ENCODE measurements at regions not wholly inside any gene's neighbourhood (a gene's known extent, or its start where the extent isn't known, plus 50 kb on each side); places are given as distances from the start of the nearest gene placed in this dataset.

- no peak for ATAC-seq
- Histone ChIP-seq H3K4me1 (ENCODE audit: insufficient read depth, low read length) (no peaks in the 10 kb centered on the region), H3K27ac (ENCODE audit: extremely low read length, insufficient read depth, low read length) (no peak overlapping the region), H4K20me1 (ENCODE audit: insufficient read depth, low read length) (no peaks in the 10 kb centered on the region), H3K4me2 (ENCODE audit: low read depth, low read length) (no peak overlapping the region), H3K9me3 (ENCODE audit: low read length) (no peaks in the 10 kb centered on the region), H2AFZ (ENCODE audit: low read length) (no peak overlapping the region), H3K36me3 (replicated peaks in 1 of 2; ENCODE audit: control insufficient read depth in 1 of 2, insufficient read depth in 2 of 2, low read length in 2 of 2) (no peaks in the 10 kb centered on the region), H3K9ac (ENCODE audit: insufficient read depth, low read depth, low read length) (no peak overlapping the region), H3K27me3 (ENCODE audit: control insufficient read depth in 1 of 2, insufficient read depth in 2 of 2, low read length in 2 of 2) (no peaks in the 10 kb centered on the region), H3K4me3 (replicated peaks in 1 of 3; ENCODE audit: insufficient read depth in 1 of 3, low read depth in 2 of 3, low read length in 3 of 3) (no peak overlapping the region), H3K79me2 (ENCODE audit: insufficient read depth, low read length) (no peaks in the 10 kb centered on the region)
- CTCF ChIA-PET (ENCODE audit: low intra/inter-chr PET ratio, low total read pairs): no interaction called here
- DNase-seq (ENCODE audit: low spot score): no peak
- intact Hi-C loops (cut with micrococcal nuclease; ENCODE audit: unreplicated experiment) (no loop called here), in situ Hi-C loops (cut with HindIII; ENCODE audit: extremely low pct_ligation_motif_present, low pct_unique_long_range_greater_than_20kb) (no loop called here)
- TF ChIP-seq CREM (IDR thresholded peaks at IDR 0.05): no peak
- no peak for TF ChIP-seq CREM (CRISPR knock-in tag; IDR thresholded peaks at IDR 0.05)
- no peak for TF ChIP-seq ZNF292 (CRISPR knock-in tag; IDR thresholded peaks at IDR 0.05; ENCODE audit: borderline replicate concordance, low read depth)
- no peak for TF ChIP-seq ZNF552 (CRISPR knock-in tag; IDR thresholded peaks at IDR 0.05; ENCODE audit: borderline replicate concordance)
- no peak for TF ChIP-seq JUND (CRISPR knock-in tag; IDR thresholded peaks at IDR 0.05)
- TF ChIP-seq ZNF724P (CRISPR knock-in tag; IDR thresholded peaks at IDR 0.05; ENCODE audit: borderline replicate concordance): no peak
- TF ChIP-seq XRCC5 (optimal IDR thresholded peaks at IDR 0.05; ENCODE audit: low read length): no peak
- TF ChIP-seq RCOR2 (CRISPR knock-in tag; IDR thresholded peaks at IDR 0.05): no peak
- no peak for TF ChIP-seq KMT2A (CRISPR knock-in tag; IDR thresholded peaks at IDR 0.05)
- TF ChIP-seq ZBTB39 (CRISPR knock-in tag; IDR thresholded peaks at IDR 0.05): no peak
- TF ChIP-seq CEBPG (CRISPR knock-in tag; IDR thresholded peaks at IDR 0.05): no peak
- TF ChIP-seq ZNF691 (CRISPR knock-in tag; IDR thresholded peaks at IDR 0.05; ENCODE audit: borderline replicate concordance, low read depth): no peak
- TF ChIP-seq SRSF4 (IDR thresholded peaks at IDR 0.05; ENCODE audit: low read depth, low read length, poor library complexity, severe bottlenecking): no peak
- TF ChIP-seq HDAC2 (CRISPR knock-in tag; IDR thresholded peaks at IDR 0.05): no peak
- TF ChIP-seq ZNF180 (CRISPR knock-in tag; IDR thresholded peaks at IDR 0.05; ENCODE audit: borderline replicate concordance, low read depth): no peak
- TF ChIP-seq KDM4B (CRISPR knock-in tag; IDR thresholded peaks at IDR 0.05): no peak
- TF ChIP-seq CBX1 (IDR thresholded peaks at IDR 0.05; ENCODE audit: low read depth): no peak
- TF ChIP-seq ZNF576 (CRISPR knock-in tag; IDR thresholded peaks at IDR 0.05): no peak
- no peak for FAIRE-seq
- 100% methylated on average over 2 of the region's 2 CpGs for WGBS (ENCODE audit: low lambda C conversion rate)
- POLR2A ChIA-PET: no interaction called here
- no TSS peak for BruUV-seq (replicated peaks)
Observed at GRCh38 chr3:5479229-5479799, 291.8 kb downstream of the EDEM1 start.
